Neutrophil (primary cell): ENCODE measurements at regions not wholly inside any gene's neighbourhood (a gene's known extent, or its start where the extent isn't known, plus 50 kb on each side); places are given as distances from the start of the nearest gene placed in this dataset.

Experiments
- H3K27ac ChIP-seq: fragments of 200-600 bp; sonication (generic); 2 replicates; pipeline ENCODE4 v1.5.1; 2016; ENCODE audit warnings: mild to moderate bottlenecking, moderate library complexity
- H3K27me3 ChIP-seq: fragments of 200-600 bp; sonication (generic); 2 replicates; pipeline ENCODE4 v1.6.0; 2016; ENCODE audit warnings: mild to moderate bottlenecking
- H3K36me3 ChIP-seq: fragments of 200-600 bp; sonication (generic); 2 replicates; pipeline ENCODE4 v1.5.1; 2017
- H3K4me1 ChIP-seq, 2 experiments: fragments of 200-600 bp in 1 of 2; sonication (generic) in 1 of 2; 1 replicate in 1 of 2; 2 replicates in 1 of 2; pipeline versions ENCODE4 v1.5.1 to v1.6.1; 2013 to 2016; ENCODE audit warnings: low read depth in 1 of 2, low read length in 1 of 2, mild to moderate bottlenecking in 1 of 2, moderate library complexity in 1 of 2; ENCODE audit not compliant: control insufficient read depth in 1 of 2, insufficient read depth in 1 of 2
- H3K4me3 ChIP-seq, 2 experiments: fragments of 200-600 bp in 1 of 2; sonication (generic) in 1 of 2; 1 replicate in 1 of 2; 2 replicates in 1 of 2; pipeline ENCODE4 v1.5.1; 2013 to 2016; ENCODE audit warnings: low read depth in 1 of 2, low read length in 1 of 2, mild to moderate bottlenecking in 1 of 2, moderate library complexity in 1 of 2
- H3K9me3 ChIP-seq: fragments of 200-600 bp; sonication (generic); 2 replicates; pipeline ENCODE4 v1.5.1; 2016
- CTCF ChIP-seq: fragments of 200-600 bp; sonication (generic); IDR thresholded peaks from 2 replicates; pipeline ENCODE4 v1.5.1; 2016; ENCODE audit warnings: antibody characterized with exemption

- Histone ChIP-seq H3K27ac (no peak overlapping the region), H3K36me3 (no peaks in the 10 kb centered on the region), H3K4me3 (no peak overlapping the region), H3K9me3 (no peaks in the 10 kb centered on the region), H3K27me3 (peaks cover 6% of the 10 kb centered on the region), H3K4me1 (no peaks in the 10 kb centered on the region)
- TF ChIP-seq CTCF = no peak
Observed at GRCh38 chr2:236394571-236394970, 130.4 kb upstream of the ASB18 start.

GRCh38 chr2:236395067-236395466 lies 130.9 kb upstream of the ASB18 start:
- Histone ChIP-seq H3K36me3 (no peaks in the 10 kb centered on the region), H3K27ac (no peak overlapping the region), H3K4me3 (no peak overlapping the region), H3K27me3 (peaks cover 6% of the 10 kb centered on the region), H3K9me3 (no peaks in the 10 kb centered on the region), H3K4me1 (no peaks in the 10 kb centered on the region)
- TF ChIP-seq CTCF = no peak

- no peaks in the 10 kb centered on the region for H3K9me3 ChIP-seq
- TF ChIP-seq CTCF = no peak
- H3K27ac ChIP-seq = no peak overlapping the region
- no peaks in the 10 kb centered on the region for H3K36me3 ChIP-seq
- no peak overlapping the region for H3K4me3 ChIP-seq
- peaks cover 6% of the 10 kb centered on the region for H3K27me3 ChIP-seq
- no peaks in the 10 kb centered on the region for H3K4me1 ChIP-seq
Observed at GRCh38 chr2:236396818-236397350, 132.7 kb upstream of the ASB18 start.

GRCh38 chr2:236397681-236398080 lies 133.5 kb upstream of the ASB18 start:
- peaks cover 4% of the 10 kb centered on the region for H3K27me3 ChIP-seq
- H3K4me1 ChIP-seq = no peaks in the 10 kb centered on the region
- no peaks in the 10 kb centered on the region for H3K36me3 ChIP-seq
- TF ChIP-seq CTCF = no peak
- no peak overlapping the region for H3K27ac ChIP-seq
- no peaks in the 10 kb centered on the region for H3K9me3 ChIP-seq
- H3K4me3 ChIP-seq = no peak overlapping the region

GRCh38 chr2:236399409-236399808 lies 135.2 kb upstream of the ASB18 start:
- no peaks in the 10 kb centered on the region for H3K4me1 ChIP-seq
- no peaks in the 10 kb centered on the region for H3K27me3 ChIP-seq
- no peak for TF ChIP-seq CTCF
- H3K36me3 ChIP-seq = no peaks in the 10 kb centered on the region
- H3K4me3 ChIP-seq = no peak overlapping the region
- no peaks in the 10 kb centered on the region for H3K9me3 ChIP-seq
- H3K27ac ChIP-seq = no peak overlapping the region

GRCh38 chr2:236400046-236400574 lies 135.9 kb upstream of the ASB18 start:
- Histone ChIP-seq H3K9me3 (no peaks in the 10 kb centered on the region), H3K36me3 (no peaks in the 10 kb centered on the region), H3K4me1 (no peaks in the 10 kb centered on the region), H3K27ac (no peak overlapping the region), H3K4me3 (no peak overlapping the region), H3K27me3 (no peaks in the 10 kb centered on the region)
- no peak for TF ChIP-seq CTCF
